Mesodermal cell (in vitro differentiated cells): ENCODE measurements at regions not wholly inside any gene's neighbourhood (a gene's known extent, or its start where the extent isn't known, plus 50 kb on each side); places are given as distances from the start of the nearest gene placed in this dataset.

Experiments
- H3K27ac ChIP-seq: 2 replicates; pipeline ENCODE4 v1.7.0; 2013; ENCODE audit warnings: mild to moderate bottlenecking, low read depth, low read length, moderate library complexity; ENCODE audit not compliant: severe bottlenecking
- H3K36me3 ChIP-seq: 2 replicates; pipeline ENCODE4 v1.7.1; 2013; ENCODE audit warnings: mild to moderate bottlenecking, low read length, moderate library complexity; ENCODE audit not compliant: control insufficient read depth, insufficient read depth
- H3K4me1 ChIP-seq: one replicate; pipeline ENCODE4 v1.7.1; 2013; ENCODE audit warnings: mild to moderate bottlenecking, low read length; ENCODE audit not compliant: insufficient read depth, control insufficient read depth, poor library complexity, severe bottlenecking
- H3K4me3 ChIP-seq: 2 replicates; pipeline ENCODE4 v1.7.0; 2013; ENCODE audit warnings: low read length, control low read depth, mild to moderate bottlenecking; ENCODE audit not compliant: insufficient read depth, poor library complexity, severe bottlenecking; ENCODE audit errors: extremely low read depth
- H3K9me3 ChIP-seq: 2 replicates; pipeline ENCODE4 v1.7.1; 2013; ENCODE audit warnings: mild to moderate bottlenecking, low read length, moderate library complexity; ENCODE audit not compliant: control insufficient read depth
- WGBS, 2 experiments: methylation state at CpG; one replicate each; pipeline ENCODE4 v1.1.5; 2013; ENCODE audit warnings: missing lambda C conversion rate in 2 of 2; ENCODE audit not compliant: insufficient coverage in 2 of 2; 5-methylcytosine and 5-hydroxymethylcytosine counted together

- no peaks in the 10 kb centered on the region for H3K36me3 ChIP-seq
- no peaks in the 10 kb centered on the region for H3K4me1 ChIP-seq
- no peak overlapping the region for H3K4me3 ChIP-seq
- H3K27ac ChIP-seq: no peak overlapping the region
- 100% methylated on average over 1 of the region's 3 CpGs; no CpG with 5 or more reads in 1 of the 2 experiments for WGBS, 2 experiments
- peaks cover 4% of the 10 kb centered on the region for H3K9me3 ChIP-seq
These were observed 304.9 kb downstream of the IPMK start for GRCh38 chr10:57962839-57963238.

- no CpG with 5 or more reads among the region's 2 CpGs for WGBS, 2 experiments
- Histone ChIP-seq H3K4me3 (no peak overlapping the region), H3K4me1 (no peaks in the 10 kb centered on the region), H3K27ac (no peak overlapping the region), H3K36me3 (no peaks in the 10 kb centered on the region), H3K9me3 (no peaks in the 10 kb centered on the region)
These were observed 306.2 kb downstream of the IPMK start for GRCh38 chr10:57961487-57961886.

GRCh38 chr10:57960406-57960805 lies 307.3 kb downstream of the IPMK start:
- no peaks in the 10 kb centered on the region for H3K36me3 ChIP-seq
- H3K27ac ChIP-seq: no peak overlapping the region
- no peaks in the 10 kb centered on the region for H3K9me3 ChIP-seq
- 67 to 92% methylated on average over 2 to 3 of the region's 3 CpGs for WGBS, 2 experiments
- H3K4me3 ChIP-seq: no peak overlapping the region
- H3K4me1 ChIP-seq: no peaks in the 10 kb centered on the region

- no CpG with 5 or more reads among the region's 1 CpG for WGBS, 2 experiments
- Histone ChIP-seq H3K9me3 (no peaks in the 10 kb centered on the region), H3K4me3 (no peak overlapping the region), H3K36me3 (no peaks in the 10 kb centered on the region), H3K4me1 (no peaks in the 10 kb centered on the region), H3K27ac (no peak overlapping the region)
These were observed 308.2 kb downstream of the IPMK start for GRCh38 chr10:57959318-57960006.

- Histone ChIP-seq H3K36me3 (no peaks in the 10 kb centered on the region), H3K9me3 (no peaks in the 10 kb centered on the region), H3K27ac (no peak overlapping the region), H3K4me1 (no peaks in the 10 kb centered on the region), H3K4me3 (no peak overlapping the region)
- no CpG with 5 or more reads among the region's 2 CpGs for WGBS, 2 experiments
These were observed 312.6 kb downstream of the IPMK start for GRCh38 chr10:57955076-57955475.

- Histone ChIP-seq H3K9me3 (no peaks in the 10 kb centered on the region), H3K27ac (no peak overlapping the region), H3K4me3 (no peak overlapping the region), H3K36me3 (no peaks in the 10 kb centered on the region), H3K4me1 (no peaks in the 10 kb centered on the region)
- 63% methylated on average over 2 of the region's 2 CpGs; no CpG with 5 or more reads in 1 of the 2 experiments for WGBS, 2 experiments
These were observed 315.0 kb downstream of the IPMK start for GRCh38 chr10:57952741-57953140.

GRCh38 chr10:57950442-57950974 lies 317.2 kb downstream of the IPMK start:
- no peaks in the 10 kb centered on the region for H3K36me3 ChIP-seq
- H3K4me1 ChIP-seq: no peaks in the 10 kb centered on the region
- no peaks in the 10 kb centered on the region for H3K9me3 ChIP-seq
- 67 to 83% methylated on average over 1 to 2 of the region's 4 CpGs for WGBS, 2 experiments
- no peak overlapping the region for H3K27ac ChIP-seq
- no peak overlapping the region for H3K4me3 ChIP-seq

DNA sequence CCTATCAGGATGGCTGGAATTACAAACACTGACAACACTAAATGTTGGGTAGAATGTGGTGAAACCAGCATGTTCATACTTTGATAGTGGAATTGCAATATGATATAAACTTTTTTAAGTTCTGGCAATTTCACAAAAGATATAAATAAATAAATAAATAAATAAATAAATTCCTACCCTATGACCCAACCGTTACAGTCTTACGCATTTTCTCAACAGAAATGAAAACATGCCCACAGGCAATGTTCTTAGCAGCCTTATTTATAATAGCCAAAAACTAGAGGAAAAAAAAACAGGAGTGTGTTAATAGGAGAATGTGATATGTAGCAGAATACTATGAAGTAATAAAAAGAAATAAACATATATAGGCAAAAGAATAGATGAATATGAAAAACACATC lies 318.9 kb downstream of the IPMK start:
- no peaks in the 10 kb centered on the region for H3K9me3 ChIP-seq
- no CpG with 5 or more reads among the region's 2 CpGs for WGBS, 2 experiments
- no peak overlapping the region for H3K4me3 ChIP-seq
- no peak overlapping the region for H3K27ac ChIP-seq
- H3K4me1 ChIP-seq: no peaks in the 10 kb centered on the region
- no peaks in the 10 kb centered on the region for H3K36me3 ChIP-seq

GRCh38 chr10:57946833-57947232 lies 320.9 kb downstream of the IPMK start:
- no CpG with 5 or more reads among the region's 1 CpG for WGBS, 2 experiments
- H3K4me3 ChIP-seq: no peak overlapping the region
- H3K4me1 ChIP-seq: no peaks in the 10 kb centered on the region
- no peak overlapping the region for H3K27ac ChIP-seq
- no peaks in the 10 kb centered on the region for H3K9me3 ChIP-seq
- no peaks in the 10 kb centered on the region for H3K36me3 ChIP-seq

DNA sequence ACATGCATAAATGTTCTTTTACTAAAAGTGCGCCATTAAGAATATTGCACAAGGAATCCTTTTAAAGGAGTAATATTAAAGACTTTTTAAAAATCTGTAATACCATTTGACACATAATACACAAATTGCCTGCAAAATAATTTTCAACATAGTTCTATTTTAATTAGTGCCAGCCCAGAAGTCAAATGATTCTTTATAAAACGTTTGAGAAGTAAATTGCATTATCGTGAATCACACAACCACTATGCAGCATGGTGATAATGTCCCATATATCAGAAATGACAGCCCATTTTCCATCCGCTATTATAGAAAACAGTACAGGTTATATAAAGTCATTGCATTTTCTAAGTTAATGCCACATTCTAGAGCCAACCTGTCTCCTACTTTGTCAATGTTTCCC lies 324.0 kb downstream of the IPMK start:
- Histone ChIP-seq H3K9me3 (no peaks in the 10 kb centered on the region), H3K36me3 (no peaks in the 10 kb centered on the region), H3K27ac (no peak overlapping the region), H3K4me1 (no peaks in the 10 kb centered on the region), H3K4me3 (no peak overlapping the region)
- no CpG with 5 or more reads among the region's 4 CpGs for WGBS, 2 experiments

- Histone ChIP-seq H3K4me1 (no peaks in the 10 kb centered on the region), H3K4me3 (no peak overlapping the region), H3K9me3 (no peaks in the 10 kb centered on the region), H3K27ac (no peak overlapping the region), H3K36me3 (no peaks in the 10 kb centered on the region)
- 71% methylated on average over 1 of the region's 2 CpGs; no CpG with 5 or more reads in 1 of the 2 experiments for WGBS, 2 experiments
These were observed 342.6 kb downstream of the IPMK start for GRCh38 chr10:57925045-57925444.
